ENCODE measurements at regions not wholly inside any gene's neighbourhood (a gene's known extent, or its start where the extent isn't known, plus 50 kb on each side); places are given as distances from the start of the nearest gene placed in this dataset.
"Not testable (repeated sequence)": the region's sequence is repeated elsewhere in the genome, so short reads cannot be mapped to it uniquely, and the experiment has no call there.

DNA sequence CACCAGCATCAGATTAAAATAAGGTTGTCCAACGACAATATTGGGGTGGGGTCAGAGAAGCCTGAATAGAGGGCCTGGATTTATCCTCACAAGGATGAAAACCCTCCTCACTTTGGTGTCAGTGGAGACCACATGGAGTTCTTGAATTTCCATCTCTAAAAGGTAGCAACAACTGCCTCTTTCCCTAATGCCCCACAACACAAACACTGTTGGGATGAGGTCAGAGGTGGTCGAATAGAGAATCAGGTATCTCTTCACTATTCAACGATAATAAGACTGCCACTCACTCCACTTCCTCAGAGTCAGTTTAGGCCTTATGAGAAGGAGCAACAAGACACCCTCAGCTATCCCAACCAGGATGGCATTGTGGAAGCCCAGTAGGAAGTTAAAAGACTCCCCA lies 596.1 kb downstream of the HTR1B start:
- POLR2A ChIA-PET = no interaction called here
- TF ChIP-seq FOXK2 (IDR thresholded peaks at IDR 0.05) (no peak), ELF4 (IDR thresholded peaks at IDR 0.05) (no peak), L3MBTL2 (conservative IDR thresholded peaks at IDR 0.05) (no peak)
- CTCF ChIA-PET = no interaction called here
- DNase-seq (ENCODE audit: extremely low spot score) = no peak

DNA sequence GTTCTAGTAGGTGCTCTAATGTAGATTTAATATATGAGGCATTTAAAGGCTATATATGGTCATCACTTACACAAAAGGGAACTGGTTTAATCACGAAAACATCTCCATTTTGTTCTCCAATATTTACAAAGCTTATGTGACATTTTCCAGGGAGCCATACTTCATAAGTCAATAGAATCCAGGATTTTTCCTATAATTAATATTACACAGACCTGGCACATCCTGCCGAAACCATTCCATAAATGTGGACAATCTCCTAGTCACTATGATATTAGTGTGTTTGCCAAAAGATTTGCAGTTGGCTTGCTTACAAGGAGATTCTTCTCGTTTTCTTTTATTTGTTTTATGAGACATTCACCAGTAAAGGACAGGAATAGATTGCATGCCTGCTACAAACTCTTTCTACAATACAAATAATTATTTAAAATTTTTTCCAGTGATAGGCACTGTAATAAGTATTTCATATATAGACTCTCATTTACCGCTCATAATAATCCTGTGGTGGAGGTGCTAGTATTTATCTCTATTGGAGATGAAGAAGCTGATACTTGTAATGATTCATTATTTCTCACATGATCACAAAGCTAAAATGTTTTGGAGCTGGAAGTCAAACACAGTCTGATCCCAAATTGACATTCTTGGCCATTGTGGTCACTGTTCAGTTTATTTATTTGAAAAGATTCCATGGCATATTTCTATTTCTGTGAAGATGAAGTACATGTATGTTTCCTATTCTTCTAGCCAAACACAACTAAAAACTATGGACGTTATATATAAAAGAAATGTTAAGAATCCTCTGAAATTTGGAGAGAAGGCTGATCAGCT lies 597.0 kb downstream of the HTR1B start:
- no peak for TF ChIP-seq BHLHE40 (IDR thresholded peaks at IDR 0.05; ENCODE audit: borderline replicate concordance)
- no peak for TF ChIP-seq HDGF (IDR thresholded peaks at IDR 0.05; ENCODE audit: borderline replicate concordance)
- no peak for TF ChIP-seq L3MBTL2 (conservative IDR thresholded peaks at IDR 0.05)
- TF ChIP-seq ELF4 (IDR thresholded peaks at IDR 0.05) = no peak
- TF ChIP-seq ZNF384 (IDR thresholded peaks at IDR 0.05) = no peak
- TF ChIP-seq ARNT (IDR thresholded peaks at IDR 0.05) = no peak
- TF ChIP-seq CTBP1 (IDR thresholded peaks at IDR 0.05; ENCODE audit: borderline replicate concordance) = no peak
- TF ChIP-seq TARDBP (IDR thresholded peaks at IDR 0.05) = no peak
- no peak for TF ChIP-seq FOXM1 (IDR thresholded peaks at IDR 0.05; ENCODE audit: borderline replicate concordance)
- TF ChIP-seq NFRKB (IDR thresholded peaks at IDR 0.05) = no peak
- no peak for TF ChIP-seq SP1 (IDR thresholded peaks at IDR 0.05)
- TF ChIP-seq LEF1 (IDR thresholded peaks at IDR 0.05; ENCODE audit: borderline replicate concordance) = no peak
- no peak for TF ChIP-seq SUZ12 (IDR thresholded peaks at IDR 0.05)
- TF ChIP-seq, protein P1, sequence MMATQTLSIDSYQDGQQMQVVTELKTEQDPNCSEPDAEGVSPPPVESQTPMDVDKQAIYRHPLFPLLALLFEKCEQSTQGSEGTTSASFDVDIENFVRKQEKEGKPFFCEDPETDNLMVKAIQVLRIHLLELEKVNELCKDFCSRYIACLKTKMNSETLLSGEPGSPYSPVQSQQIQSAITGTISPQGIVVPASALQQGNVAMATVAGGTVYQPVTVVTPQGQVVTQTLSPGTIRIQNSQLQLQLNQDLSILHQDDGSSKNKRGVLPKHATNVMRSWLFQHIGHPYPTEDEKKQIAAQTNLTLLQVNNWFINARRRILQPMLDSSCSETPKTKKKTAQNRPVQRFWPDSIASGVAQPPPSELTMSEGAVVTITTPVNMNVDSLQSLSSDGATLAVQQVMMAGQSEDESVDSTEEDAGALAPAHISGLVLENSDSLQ (IDR thresholded peaks at IDR 0.05) = no peak
- TF ChIP-seq FOXK2 (IDR thresholded peaks at IDR 0.05) = no peak
- no peak for TF ChIP-seq FOXA1 (IDR thresholded peaks at IDR 0.05)
- ChIA-PET CTCF (no interaction called here), POLR2A (no interaction called here)
- DNase-seq (ENCODE audit: extremely low spot score) = no peak

DNA sequence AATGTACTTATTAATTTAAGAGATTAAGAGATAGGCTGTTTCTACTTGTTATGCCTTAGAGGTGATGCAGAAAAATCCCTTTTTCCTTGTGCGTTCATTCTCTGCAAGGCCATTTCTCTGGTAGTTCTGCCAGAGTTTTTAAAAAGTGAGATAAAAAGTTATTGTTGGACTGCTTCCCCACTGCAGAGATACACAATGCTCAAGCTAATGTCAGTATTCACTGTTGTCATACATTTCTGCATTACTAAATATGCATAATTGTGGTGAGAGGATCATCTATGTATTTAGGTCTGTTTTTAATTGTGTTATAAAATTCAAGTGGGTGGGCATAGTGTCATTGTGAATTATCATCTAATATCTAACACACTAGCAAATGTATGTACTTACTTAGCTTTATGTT lies 600.4 kb downstream of the HTR1B start:
- TF ChIP-seq FOXA1 (IDR thresholded peaks at IDR 0.05) (no peak), FOXK2 (IDR thresholded peaks at IDR 0.05) (no peak), NFRKB (IDR thresholded peaks at IDR 0.05) (no peak), TARDBP (IDR thresholded peaks at IDR 0.05) (no peak), ELF4 (IDR thresholded peaks at IDR 0.05) (no peak), L3MBTL2 (conservative IDR thresholded peaks at IDR 0.05) (no peak)
- POLR2A ChIA-PET = no interaction called here
- CTCF ChIA-PET = no interaction called here
- no peak for DNase-seq (ENCODE audit: extremely low spot score)

DNA sequence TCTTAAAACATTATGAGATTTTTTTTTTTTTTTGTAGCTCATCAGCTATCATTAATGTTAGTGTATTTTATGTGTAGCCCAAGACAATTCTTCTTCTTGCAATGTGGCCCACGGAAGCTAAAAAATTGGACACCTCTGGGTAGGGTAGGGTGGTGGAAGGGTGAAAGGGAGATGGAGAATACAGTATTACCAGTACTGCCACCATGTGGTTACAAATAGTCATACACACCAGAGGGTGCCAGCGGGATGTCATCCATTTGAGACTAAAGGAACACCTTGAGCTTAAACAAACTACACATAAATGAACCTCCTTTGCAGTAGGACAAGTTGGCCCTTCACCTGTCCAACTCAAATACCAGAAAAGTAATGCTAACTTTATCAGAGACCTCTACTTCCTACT lies 601.9 kb downstream of the HTR1B start:
- ChIA-PET CTCF (interaction anchor here (0.7 to 1.2 kb wide), 3 partner anchors 11 to 35 kb away, joined by 3 to 4 read pairs (median 4); no protein-coding TSS in a partner anchor), POLR2A (no interaction called here)
- peak; percentile 15 for DNase-seq (ENCODE audit: extremely low spot score)
- TF ChIP-seq L3MBTL2 (conservative IDR thresholded peaks at IDR 0.05) (no peak), FOXA1 (IDR thresholded peaks at IDR 0.05) (no peak), ELF4 (IDR thresholded peaks at IDR 0.05) (no peak), CTBP1 (IDR thresholded peaks at IDR 0.05; ENCODE audit: borderline replicate concordance) (no peak), NFRKB (IDR thresholded peaks at IDR 0.05) (no peak), SUZ12 (IDR thresholded peaks at IDR 0.05) (no peak), HDGF (IDR thresholded peaks at IDR 0.05; ENCODE audit: borderline replicate concordance) (no peak), TARDBP (IDR thresholded peaks at IDR 0.05) (no peak), ZNF384 (IDR thresholded peaks at IDR 0.05) (no peak), ARNT (IDR thresholded peaks at IDR 0.05) (no peak), FOXK2 (IDR thresholded peaks at IDR 0.05) (no peak), LEF1 (IDR thresholded peaks at IDR 0.05; ENCODE audit: borderline replicate concordance) (no peak)
- TF ChIP-seq, protein P1 (IDR thresholded peaks at IDR 0.05) = no peak

DNA sequence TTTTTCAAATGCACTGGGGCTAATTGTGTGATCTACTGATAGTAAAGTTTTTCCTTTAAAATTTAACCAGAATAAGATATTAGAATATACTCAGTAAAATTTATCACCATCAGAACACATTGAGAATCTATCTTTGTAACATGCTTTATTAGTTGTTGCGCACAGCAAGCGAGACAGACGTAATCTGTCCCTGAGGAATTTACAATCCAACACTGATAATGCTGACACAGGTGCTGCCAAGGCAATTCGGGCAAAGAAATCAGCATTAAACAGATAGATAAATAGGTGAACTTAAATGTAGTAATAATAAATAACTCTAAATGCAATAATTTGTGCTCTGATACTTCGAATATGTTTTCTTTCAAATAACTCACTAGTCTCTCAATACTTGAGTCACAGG lies 607.2 kb downstream of the HTR1B start:
- ChIA-PET POLR2A (no interaction called here), CTCF (no interaction called here)
- TF ChIP-seq SUZ12 (IDR thresholded peaks at IDR 0.05) (no peak), ARNT (IDR thresholded peaks at IDR 0.05) (no peak), BHLHE40 (IDR thresholded peaks at IDR 0.05; ENCODE audit: borderline replicate concordance) (no peak), LEF1 (IDR thresholded peaks at IDR 0.05; ENCODE audit: borderline replicate concordance) (no peak), FOXA1 (IDR thresholded peaks at IDR 0.05) (no peak), CTBP1 (IDR thresholded peaks at IDR 0.05; ENCODE audit: borderline replicate concordance) (no peak), HDGF (IDR thresholded peaks at IDR 0.05; ENCODE audit: borderline replicate concordance) (no peak), ZNF384 (IDR thresholded peaks at IDR 0.05) (no peak), ELF4 (IDR thresholded peaks at IDR 0.05) (no peak), FOXM1 (IDR thresholded peaks at IDR 0.05; ENCODE audit: borderline replicate concordance) (no peak), TARDBP (IDR thresholded peaks at IDR 0.05) (no peak), L3MBTL2 (conservative IDR thresholded peaks at IDR 0.05) (no peak), SP1 (IDR thresholded peaks at IDR 0.05) (no peak), NFRKB (IDR thresholded peaks at IDR 0.05) (no peak), FOXK2 (IDR thresholded peaks at IDR 0.05) (no peak)
- TF ChIP-seq, protein P1 (IDR thresholded peaks at IDR 0.05) = no peak
- no peak for DNase-seq (ENCODE audit: extremely low spot score)

DNA sequence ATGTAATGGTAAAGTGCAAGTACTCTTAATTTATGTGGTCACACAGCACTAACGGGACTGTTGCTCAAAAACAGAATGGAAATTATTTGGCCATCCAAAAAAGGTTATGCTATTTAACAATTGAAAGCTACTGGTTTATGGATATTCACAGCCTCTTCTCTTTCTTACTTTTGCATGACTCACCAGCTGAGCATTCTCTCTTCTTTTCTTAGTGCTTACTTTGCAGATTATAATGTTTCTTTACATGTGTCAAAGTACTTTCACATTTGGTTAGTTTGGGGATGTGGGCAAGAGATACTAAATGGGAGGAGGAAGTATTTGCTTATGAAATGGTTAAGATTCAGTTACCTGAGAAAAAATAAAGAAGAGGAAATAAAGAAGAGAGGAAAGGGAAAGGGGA lies 610.5 kb downstream of the HTR1B start:
- DNase-seq (ENCODE audit: extremely low spot score) = no peak
- no peak for TF ChIP-seq SP1 (IDR thresholded peaks at IDR 0.05)
- no peak for TF ChIP-seq SUZ12 (IDR thresholded peaks at IDR 0.05)
- TF ChIP-seq ARNT (IDR thresholded peaks at IDR 0.05) = no peak
- TF ChIP-seq BHLHE40 (IDR thresholded peaks at IDR 0.05; ENCODE audit: borderline replicate concordance) = no peak
- no peak for TF ChIP-seq ELF4 (IDR thresholded peaks at IDR 0.05)
- TF ChIP-seq, protein P1 (IDR thresholded peaks at IDR 0.05) = no peak
- TF ChIP-seq HDGF (IDR thresholded peaks at IDR 0.05; ENCODE audit: borderline replicate concordance) = no peak
- TF ChIP-seq FOXA1 (IDR thresholded peaks at IDR 0.05) = no peak
- TF ChIP-seq FOXK2 (IDR thresholded peaks at IDR 0.05) = no peak
- no peak for TF ChIP-seq LEF1 (IDR thresholded peaks at IDR 0.05; ENCODE audit: borderline replicate concordance)
- no peak for TF ChIP-seq FOXM1 (IDR thresholded peaks at IDR 0.05; ENCODE audit: borderline replicate concordance)
- CTCF ChIA-PET = no interaction called here
- POLR2A ChIA-PET = no interaction called here

DNA sequence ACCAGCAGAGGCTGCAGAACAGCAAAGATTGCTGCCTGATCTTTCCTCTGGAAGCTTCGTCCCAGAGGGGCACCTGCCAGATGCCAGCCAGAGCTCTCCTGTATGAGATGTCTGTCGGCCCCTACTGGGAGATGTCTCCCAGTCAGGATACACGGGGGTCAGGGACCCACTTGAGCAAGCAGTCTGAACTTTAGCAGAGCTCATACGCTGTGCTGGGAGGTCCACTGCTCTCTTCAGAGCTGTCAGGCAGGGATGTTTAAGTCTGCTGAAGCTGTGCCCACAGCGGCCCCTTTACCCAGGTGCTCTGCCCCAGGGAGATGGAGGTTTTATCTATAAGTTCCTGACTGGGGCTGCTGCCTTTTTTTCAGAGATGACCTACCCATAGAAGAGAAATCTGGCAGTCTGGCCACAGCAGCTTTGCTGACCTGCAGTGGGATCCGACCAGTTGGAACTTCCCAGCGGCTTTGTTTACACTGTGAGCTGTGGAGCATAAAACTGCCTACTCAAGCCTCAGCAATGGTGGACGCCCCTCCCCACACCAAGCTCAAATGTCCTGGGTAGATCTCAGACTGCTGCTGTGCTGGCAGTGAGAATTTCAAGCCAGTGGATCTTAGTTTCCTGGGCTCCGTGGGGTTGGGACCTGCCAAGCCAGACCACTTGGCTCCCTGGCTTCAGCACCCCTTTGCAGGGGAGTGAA lies 613.9 kb downstream of the HTR1B start:
- POLR2A ChIA-PET; CTCF ChIA-PET; DNase-seq (ENCODE audit: extremely low spot score): not testable (repeated sequence)

All from HEK293T (cell line).